Stimulated activated CD4-positive, alpha-beta T cell treated with anti-CD3 and anti-CD28 coated beads, Interleukin-4, amount 100 ng/mL, for 48 hours (primary cell): ENCODE measurements at regions not wholly inside any gene's neighbourhood (a gene's known extent, or its start where the extent isn't known, plus 50 kb on each side); places are given as distances from the start of the nearest gene placed in this dataset.
"Not testable (repeated sequence)": the region's sequence is repeated elsewhere in the genome, so short reads cannot be mapped to it uniquely, and the experiment has no call there.

Experiments
- DNase-seq, 2 donors: peaks; one replicate each; pipeline ENCODE4 v3.0.0-alpha.2; 2020; ENCODE audit warnings: low read depth in 2 of 2

- no peak for DNase-seq
These were observed 110.2 kb downstream of the COPRS start for GRCh38 chr17:31748881-31749280.

GRCh38 chr17:31746884-31747495 lies 112.1 kb downstream of the COPRS start:
- DNase-seq, result no peak

- DNase-seq, result no peak
These were observed 113.0 kb downstream of the COPRS start for GRCh38 chr17:31745964-31746600.

GRCh38 chr17:31744511-31744951 lies 114.5 kb downstream of the COPRS start:
- no peak for DNase-seq

GRCh38 chr17:31743797-31744196 lies 115.2 kb downstream of the COPRS start:
- no peak for DNase-seq

GRCh38 chr17:31741371-31741770 lies 117.7 kb downstream of the COPRS start:
- DNase-seq, result no peak

- no peak for DNase-seq
These were observed 118.4 kb downstream of the COPRS start for GRCh38 chr17:31740611-31741082.

- DNase-seq, result no peak
These were observed 119.9 kb downstream of the COPRS start for GRCh38 chr17:31738996-31739699.

GRCh38 chr17:31738488-31738887 lies 120.6 kb downstream of the COPRS start:
- DNase-seq, result no peak

- DNase-seq, result no peak
These were observed 121.0 kb downstream of the COPRS start for GRCh38 chr17:31738067-31738466.

GRCh38 chr17:31736855-31737625 lies 122.0 kb downstream of the COPRS start:
- DNase-seq, result no peak

- no peak for DNase-seq
These were observed 125.7 kb downstream of the COPRS start for GRCh38 chr17:31733326-31733725.

- not testable (repeated sequence) for DNase-seq
These were observed 127.4 kb downstream of the COPRS start for GRCh38 chr17:31731585-31732154.

GRCh38 chr17:31731118-31731517 lies 127.9 kb downstream of the COPRS start:
- DNase-seq, result no peak

- DNase-seq, result no peak
These were observed 132.0 kb downstream of the COPRS start for GRCh38 chr17:31726980-31727427.

GRCh38 chr17:31724619-31725018 lies 134.4 kb downstream of the COPRS start:
- no peak for DNase-seq

GRCh38 chr17:31724026-31724425 lies 135.0 kb downstream of the COPRS start:
- DNase-seq, result no peak

- DNase-seq, result no peak
These were observed 136.6 kb downstream of the COPRS start for GRCh38 chr17:31722251-31723056.

- DNase-seq, result no peak
These were observed 137.6 kb downstream of the COPRS start for GRCh38 chr17:31721291-31722025.

- DNase-seq, result not testable (repeated sequence)
These were observed 141.8 kb downstream of the COPRS start for GRCh38 chr17:31717251-31717650.
